ENCODE measurements at regions not wholly inside any gene's neighbourhood (a gene's known extent, or its start where the extent isn't known, plus 50 kb on each side); places are given as distances from the start of the nearest gene placed in this dataset.

DNA sequence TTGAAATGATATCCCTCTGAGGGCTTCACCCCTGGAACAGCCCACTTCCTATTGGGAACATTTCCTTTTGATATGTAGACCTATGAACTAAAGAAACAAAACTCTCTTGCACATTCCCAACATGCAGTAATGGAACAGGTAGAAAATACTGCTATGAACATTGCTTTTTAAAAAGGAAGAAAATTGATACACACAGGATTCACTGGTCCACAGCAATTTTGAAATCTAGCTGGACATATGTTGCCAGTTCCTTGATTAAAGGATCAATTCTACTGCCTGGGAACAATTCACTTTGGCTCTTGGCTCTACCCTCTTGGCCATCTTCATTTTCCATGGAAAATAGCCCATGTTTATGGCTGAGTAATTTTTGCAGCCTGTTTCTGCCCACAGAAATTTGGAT, 74.9 kb upstream of the ZNF280D start:
- Histone ChIP-seq H3K36me3 (ENCODE audit: control insufficient read depth, insufficient read depth, low read length) (no peaks in the 10 kb centered on the region), H3K4me3 (ENCODE audit: low read depth, low read length) (no peak overlapping the region), H3K4me1 (no peaks in the 10 kb centered on the region), H3K9me3 (no peaks in the 10 kb centered on the region; the same call in 1 of the 2 replicates), H3K27me3 (replicated peaks; ENCODE audit: control insufficient read depth, insufficient read depth, low read length) (no peaks in the 10 kb centered on the region)
- Mint-ChIP-seq H3K27ac (ENCODE audit: unreplicated experiment) (no peak overlapping the region), H3K36me3 (ENCODE audit: insufficient read depth, unreplicated experiment) (no peaks in the 10 kb centered on the region), H3K27me3 (ENCODE audit: insufficient read depth, unreplicated experiment) (peaks cover 3% of the 10 kb centered on the region), H3K4me3 (ENCODE audit: unreplicated experiment) (no peak overlapping the region), H3K9me3 (ENCODE audit: unreplicated experiment) (peaks cover 19% of the 10 kb centered on the region), H3K4me1 (ENCODE audit: low read depth, unreplicated experiment) (no peaks in the 10 kb centered on the region)
- POLR2A ChIA-PET: no interaction called here
- no TSS peak for BruUV-seq (replicated peaks)
- CTCF ChIA-PET: no interaction called here
- intact Hi-C loops (cut with micrococcal nuclease; ENCODE audit: unreplicated experiment): no loop called here
- TF ChIP-seq, protein P1, sequence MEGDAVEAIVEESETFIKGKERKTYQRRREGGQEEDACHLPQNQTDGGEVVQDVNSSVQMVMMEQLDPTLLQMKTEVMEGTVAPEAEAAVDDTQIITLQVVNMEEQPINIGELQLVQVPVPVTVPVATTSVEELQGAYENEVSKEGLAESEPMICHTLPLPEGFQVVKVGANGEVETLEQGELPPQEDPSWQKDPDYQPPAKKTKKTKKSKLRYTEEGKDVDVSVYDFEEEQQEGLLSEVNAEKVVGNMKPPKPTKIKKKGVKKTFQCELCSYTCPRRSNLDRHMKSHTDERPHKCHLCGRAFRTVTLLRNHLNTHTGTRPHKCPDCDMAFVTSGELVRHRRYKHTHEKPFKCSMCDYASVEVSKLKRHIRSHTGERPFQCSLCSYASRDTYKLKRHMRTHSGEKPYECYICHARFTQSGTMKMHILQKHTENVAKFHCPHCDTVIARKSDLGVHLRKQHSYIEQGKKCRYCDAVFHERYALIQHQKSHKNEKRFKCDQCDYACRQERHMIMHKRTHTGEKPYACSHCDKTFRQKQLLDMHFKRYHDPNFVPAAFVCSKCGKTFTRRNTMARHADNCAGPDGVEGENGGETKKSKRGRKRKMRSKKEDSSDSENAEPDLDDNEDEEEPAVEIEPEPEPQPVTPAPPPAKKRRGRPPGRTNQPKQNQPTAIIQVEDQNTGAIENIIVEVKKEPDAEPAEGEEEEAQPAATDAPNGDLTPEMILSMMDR (IDR thresholded peaks at IDR 0.05; ENCODE audit: insufficient read depth in 1 of 2, low read depth in 1 of 2, low read length in 1 of 2, severe bottlenecking in 1 of 2, unreplicated experiment in 1 of 2): no peak
- DNase-seq: no peak

DNA sequence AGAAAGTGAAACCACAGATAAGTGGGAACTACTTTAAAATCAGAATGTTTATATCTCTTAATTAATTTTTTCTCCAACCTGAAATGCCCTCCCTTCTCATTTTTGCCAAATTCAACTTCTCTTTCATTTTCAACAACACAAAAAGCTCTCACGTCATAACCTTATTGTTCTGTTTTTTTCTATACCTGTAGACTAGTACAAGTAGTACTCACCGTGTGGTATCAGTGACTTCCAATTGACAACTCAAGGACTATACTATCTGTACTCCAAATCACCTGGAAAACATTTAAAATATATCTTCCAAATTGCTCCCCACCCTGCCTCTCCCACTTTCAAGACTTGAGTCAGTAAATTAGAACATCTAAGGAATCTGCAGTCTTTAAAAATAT, 72.8 kb upstream of the ZNF280D start:
- H3K36me3 ChIP-seq (ENCODE audit: control insufficient read depth, insufficient read depth, low read length): no peaks in the 10 kb centered on the region
- no peaks in the 10 kb centered on the region for H3K27me3 ChIP-seq (replicated peaks; ENCODE audit: control insufficient read depth, insufficient read depth, low read length)
- POLR2A ChIA-PET: no interaction called here
- BruUV-seq (replicated peaks): no TSS peak
- no peaks in the 10 kb centered on the region; the same call in 1 of the 2 replicates for H3K9me3 ChIP-seq
- H3K4me1 ChIP-seq: no peaks in the 10 kb centered on the region
- Mint-ChIP-seq H3K4me1 (ENCODE audit: low read depth, unreplicated experiment) (no peaks in the 10 kb centered on the region), H3K36me3 (ENCODE audit: insufficient read depth, unreplicated experiment) (no peaks in the 10 kb centered on the region), H3K27ac (ENCODE audit: unreplicated experiment) (no peak overlapping the region), H3K27me3 (ENCODE audit: insufficient read depth, unreplicated experiment) (peaks cover 14% of the 10 kb centered on the region), H3K9me3 (ENCODE audit: unreplicated experiment) (peaks cover 18% of the 10 kb centered on the region), H3K4me3 (ENCODE audit: unreplicated experiment) (no peak overlapping the region)
- CTCF ChIA-PET: no interaction called here
- TF ChIP-seq, protein P1 (IDR thresholded peaks at IDR 0.05; ENCODE audit: insufficient read depth in 1 of 2, low read depth in 1 of 2, low read length in 1 of 2, severe bottlenecking in 1 of 2, unreplicated experiment in 1 of 2): no peak
- intact Hi-C loops (cut with micrococcal nuclease; ENCODE audit: unreplicated experiment): no loop called here
- DNase-seq: no peak
- no peak overlapping the region for H3K4me3 ChIP-seq (ENCODE audit: low read depth, low read length)

DNA sequence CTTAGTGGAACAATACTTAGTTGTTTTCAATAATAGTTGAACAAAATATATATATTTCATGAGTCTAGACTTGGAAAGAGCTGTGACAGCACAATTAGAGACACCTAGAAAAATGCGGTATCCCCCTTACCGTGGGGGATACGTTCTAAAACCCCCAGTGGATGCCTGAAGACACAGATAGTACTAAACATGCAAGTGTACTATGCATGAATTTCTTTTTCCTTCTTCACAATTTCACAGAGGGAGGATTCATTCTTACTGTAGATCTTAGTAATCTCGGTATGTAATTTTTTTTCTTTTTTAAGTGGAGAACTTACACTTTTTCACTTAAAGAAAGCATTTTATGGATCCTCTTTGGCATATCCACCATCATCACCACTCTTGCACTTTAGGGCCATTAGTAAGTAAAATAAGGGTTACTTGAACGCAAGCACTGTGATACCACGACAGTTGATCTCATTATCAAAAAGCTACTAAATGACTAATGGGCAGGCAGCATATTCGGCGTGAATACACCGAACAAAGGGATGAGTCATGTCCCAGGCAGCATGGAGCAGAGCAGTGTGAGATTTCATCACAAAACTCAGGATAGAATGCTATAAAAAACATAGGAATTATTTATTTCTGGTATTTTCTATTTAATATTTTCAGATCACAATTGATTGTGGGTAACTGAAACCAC, 72.3 kb upstream of the ZNF280D start:
- H3K27ac Mint-ChIP-seq (ENCODE audit: unreplicated experiment): no peak overlapping the region
- ChIA-PET CTCF (no interaction called here), POLR2A (no interaction called here)
- H3K27me3 ChIP-seq (replicated peaks; ENCODE audit: control insufficient read depth, insufficient read depth, low read length): no peaks in the 10 kb centered on the region
- no peaks in the 10 kb centered on the region; the same call in 1 of the 2 replicates for H3K9me3 ChIP-seq
- peaks cover 17% of the 10 kb centered on the region for H3K27me3 Mint-ChIP-seq (ENCODE audit: insufficient read depth, unreplicated experiment)
- H3K4me3 Mint-ChIP-seq (ENCODE audit: unreplicated experiment): no peak overlapping the region
- DNase-seq: no peak
- TF ChIP-seq, protein P1 (IDR thresholded peaks at IDR 0.05; ENCODE audit: insufficient read depth in 1 of 2, low read depth in 1 of 2, low read length in 1 of 2, severe bottlenecking in 1 of 2, unreplicated experiment in 1 of 2): no peak
- H3K36me3 Mint-ChIP-seq (ENCODE audit: insufficient read depth, unreplicated experiment): no peaks in the 10 kb centered on the region
- intact Hi-C loops (cut with micrococcal nuclease; ENCODE audit: unreplicated experiment): no loop called here
- no peaks in the 10 kb centered on the region for H3K36me3 ChIP-seq (ENCODE audit: control insufficient read depth, insufficient read depth, low read length)
- H3K4me1 ChIP-seq: no peaks in the 10 kb centered on the region
- H3K9me3 Mint-ChIP-seq (ENCODE audit: unreplicated experiment): peaks cover 13% of the 10 kb centered on the region
- no TSS peak for BruUV-seq (replicated peaks)
- no peak overlapping the region for H3K4me3 ChIP-seq (ENCODE audit: low read depth, low read length)
- no peaks in the 10 kb centered on the region for H3K4me1 Mint-ChIP-seq (ENCODE audit: low read depth, unreplicated experiment)

All from Caco-2 (cell line).